ENCODE measurements at regions not wholly inside any gene's neighbourhood (a gene's known extent, or its start where the extent isn't known, plus 50 kb on each side); places are given as distances from the start of the nearest gene placed in this dataset.

- POLR2A ChIA-PET (ENCODE audit: partially characterized antibody): no interaction called here
- Histone ChIP-seq H3K27ac (ENCODE audit: low read depth, low read length) (no peak overlapping the region), H3K9ac (replicated peaks in 1 of 4; ENCODE audit: extremely low read depth in 1 of 4, low read depth in 3 of 4, low read length in 3 of 4) (no peak overlapping the region), H2BK15ac (ENCODE audit: low read length) (no peak overlapping the region), H3K56ac (replicated peaks; ENCODE audit: insufficient read length, low read depth, low read length) (no peak overlapping the region), H3K9me3 (ENCODE audit: insufficient read depth in 2 of 2, low read depth in 1 of 2, low read length in 1 of 2) (peaks cover 0 to 4% of the 10 kb centered on the region in 2 experiments; a peak in 2 of 4 replicates), H2BK5ac (ENCODE audit: low read depth, low read length) (no peak overlapping the region), H4K20me1 (replicated peaks in 1 of 2; ENCODE audit: control insufficient read depth in 1 of 2, insufficient read depth in 2 of 2, low read length in 2 of 2) (no peaks in the 10 kb centered on the region), H4K91ac (replicated peaks; ENCODE audit: insufficient read length, low read length) (no peak overlapping the region), H3K79me2 (ENCODE audit: control insufficient read depth in 1 of 2, insufficient read depth in 2 of 2, low read length in 2 of 2) (no peaks in the 10 kb centered on the region), H3K4me1 (replicated peaks in 1 of 4; ENCODE audit: control insufficient read depth in 3 of 4, insufficient read depth in 4 of 4, low read length in 3 of 4) (no peaks in the 10 kb centered on the region), H3K4me2 (ENCODE audit: insufficient read depth in 1 of 2, low read depth in 2 of 2, low read length in 2 of 2) (no peak overlapping the region), H2BK20ac (ENCODE audit: low read length) (no peak overlapping the region), H3K18ac (ENCODE audit: extremely low read depth, low read length) (no peak overlapping the region), H3K27me3 (replicated peaks in 1 of 4; ENCODE audit: control insufficient read depth in 3 of 4, extremely low read depth in 1 of 4, insufficient read depth in 3 of 4, low read length in 3 of 4) (no peaks in the 10 kb centered on the region), H3K4me3 (ENCODE audit: extremely low read depth in 1 of 4, insufficient read depth in 2 of 4, low read depth in 3 of 4, low read length in 4 of 4) (no peak overlapping the region), H3K79me1 (ENCODE audit: low read depth, low read length) (no peaks in the 10 kb centered on the region), H3K36me3 (ENCODE audit: control insufficient read depth in 2 of 4, insufficient read depth in 4 of 4, low read length in 3 of 4) (no peaks in the 10 kb centered on the region), H2BK12ac (ENCODE audit: low read depth, low read length) (no peak overlapping the region), H2BK120ac (replicated peaks; ENCODE audit: low read depth, low read length) (no peak overlapping the region), H4K8ac (ENCODE audit: extremely low read depth, insufficient read depth, low read length) (no peak overlapping the region), H3K23me2 (ENCODE audit: low read depth, low read length) (no peaks in the 10 kb centered on the region), H2AFZ (ENCODE audit: low read length) (no peak overlapping the region), H3K14ac (ENCODE audit: insufficient read length) (no peak overlapping the region), H4K5ac (ENCODE audit: insufficient read length, low read depth, low read length) (no peak overlapping the region), H3K23ac (ENCODE audit: insufficient read length) (no peak overlapping the region), H2AK5ac (ENCODE audit: low read depth, low read length) (no peak overlapping the region), H3K4ac (replicated peaks; ENCODE audit: insufficient read length, low read depth, low read length) (no peak overlapping the region)
- DNase-seq (ENCODE audit: low read depth in 1 of 2, low spot score in 2 of 2) (no peak), FAIRE-seq (no peak)
- CTCF ChIA-PET (ENCODE audit: partially characterized antibody): interaction anchor here (0.9 to 1.8 kb wide), 3 partner anchors 9 to 14 kb away, joined by 3 read pairs; no protein-coding TSS in a partner anchor
- TF ChIP-seq SP1 (IDR thresholded peaks at IDR 0.05; ENCODE audit: low read depth, low read length): no peak
- no peak for TF ChIP-seq KDM1A (IDR thresholded peaks at IDR 0.05; ENCODE audit: borderline replicate concordance, low read length)
- no peak for TF ChIP-seq BRCA1 (IDR thresholded peaks at IDR 0.05; ENCODE audit: low read depth, low read length)
- TF ChIP-seq JUN (IDR thresholded peaks at IDR 0.05; ENCODE audit: low read depth, low read length): no peak
- TF ChIP-seq CTCF (IDR thresholded peaks at IDR 0.05; ENCODE audit: control extremely low read depth in 1 of 3, insufficient read depth in 1 of 3, low read depth in 1 of 3, low read length in 3 of 3): no peak
- 100% methylated on average over 3 of the region's 3 CpGs; no CpG with 5 or more reads in 1 of the 2 experiments for WGBS, 2 experiments (ENCODE audit: extremely low coverage in 1 of 2, insufficient coverage in 1 of 2, insufficient read length in 1 of 2, insufficient replicate concordance in 2 of 2, low coverage in 1 of 2, low lambda C conversion rate in 2 of 2, missing lambda C conversion rate in 1 of 2)
Measured at GRCh38 chr15:29645841-29646240, 176.4 kb downstream of the TJP1 start.

Data from H1 (cell line).